ENCODE measurements at regions not wholly inside any gene's neighbourhood (a gene's known extent, or its start where the extent isn't known, plus 50 kb on each side); places are given as distances from the start of the nearest gene placed in this dataset.

- TF ChIP-seq POLR2A (IDR thresholded peaks at IDR 0.05) (no peak), POLR2AphosphoS5 (IDR thresholded peaks at IDR 0.05) (no peak)
- TF ChIP-seq, protein P1, sequence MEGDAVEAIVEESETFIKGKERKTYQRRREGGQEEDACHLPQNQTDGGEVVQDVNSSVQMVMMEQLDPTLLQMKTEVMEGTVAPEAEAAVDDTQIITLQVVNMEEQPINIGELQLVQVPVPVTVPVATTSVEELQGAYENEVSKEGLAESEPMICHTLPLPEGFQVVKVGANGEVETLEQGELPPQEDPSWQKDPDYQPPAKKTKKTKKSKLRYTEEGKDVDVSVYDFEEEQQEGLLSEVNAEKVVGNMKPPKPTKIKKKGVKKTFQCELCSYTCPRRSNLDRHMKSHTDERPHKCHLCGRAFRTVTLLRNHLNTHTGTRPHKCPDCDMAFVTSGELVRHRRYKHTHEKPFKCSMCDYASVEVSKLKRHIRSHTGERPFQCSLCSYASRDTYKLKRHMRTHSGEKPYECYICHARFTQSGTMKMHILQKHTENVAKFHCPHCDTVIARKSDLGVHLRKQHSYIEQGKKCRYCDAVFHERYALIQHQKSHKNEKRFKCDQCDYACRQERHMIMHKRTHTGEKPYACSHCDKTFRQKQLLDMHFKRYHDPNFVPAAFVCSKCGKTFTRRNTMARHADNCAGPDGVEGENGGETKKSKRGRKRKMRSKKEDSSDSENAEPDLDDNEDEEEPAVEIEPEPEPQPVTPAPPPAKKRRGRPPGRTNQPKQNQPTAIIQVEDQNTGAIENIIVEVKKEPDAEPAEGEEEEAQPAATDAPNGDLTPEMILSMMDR (IDR thresholded peaks at IDR 0.05) = no peak
Measured at GRCh38 chr12:96117460-96117859, 76.7 kb upstream of the ELK3 start.
